HG02885 (cell line): ENCODE measurements at regions not wholly inside any gene's neighbourhood (a gene's known extent, or its start where the extent isn't known, plus 50 kb on each side); places are given as distances from the start of the nearest gene placed in this dataset.

Experiments used
- ATAC-seq: cut with Tn5 transposase; IDR thresholded peaks from one replicate; pipeline ENCODE4 v1.9.1; 2021; ENCODE audit warnings: mild to moderate bottlenecking; ENCODE audit not compliant: unreplicated experiment, poor library complexity

- ATAC-seq, result no peak
Measured at GRCh38 chr2:215487002-215487372, 51.1 kb upstream of the FN1 start.

GRCh38 chr2:215486291-215487001, 50.6 kb upstream of the FN1 start:
- ATAC-seq, result no peak
